HepG2 (cell line): ENCODE measurements at regions not wholly inside any gene's neighbourhood (a gene's known extent, or its start where the extent isn't known, plus 50 kb on each side); places are given as distances from the start of the nearest gene placed in this dataset.

Experiments
- ATAC-seq: fragments of 200-7000 bp; cut with Tn5 transposase; 3 replicates; pipeline ENCODE4 v1.9.1; 2020; ENCODE audit warnings: mild to moderate bottlenecking, moderate library complexity
- BruUV-seq: library from RNA; stranded (reverse); fragments of 400-500 nt; replicated peaks from 2 replicates; lab custom pipeline; 2021; lab: Mats Ljungman, UMichigan
- CTCF ChIA-PET: fragments of 300-600 bp; formaldehyde crosslinking; extraction: SDS; loops from one replicate; lab custom pipeline; 2021; ENCODE audit warnings: low total read pairs, inconsistent platforms, low intra/inter-chr PET ratio; lab: Yijun Ruan, JAX
- POLR2A ChIA-PET: fragments of 350-600 bp; sonication (Branson Sonifier 250); formaldehyde crosslinking; loops from one replicate; lab custom pipeline; 2020; ENCODE audit warnings: antibody characterized with exemption, inconsistent platforms; lab: Yijun Ruan, JAX
- DNase-seq: peaks from one replicate; pipeline ENCODE4 v3.0.0-alpha.2; 2015; ENCODE audit warnings: low spot score
- FAIRE-seq: peaks from 3 replicates; lab custom pipeline; 2011; peaks lifted over from hg19 to GRCh38; lab: Jason Lieb, UNC
- H2AFZ ChIP-seq: one replicate; pipeline ENCODE4 v1.6.1; 2011; ENCODE audit warnings: low read length, inconsistent platforms
- H3K27ac ChIP-seq: fragments of 300-600 bp; 3 replicates; pipeline ENCODE4 v1.8.0; 2011; ENCODE audit warnings: mixed run types, mild to moderate bottlenecking, mixed read lengths, low read length, inconsistent platforms; ENCODE audit not compliant: insufficient read depth; ENCODE audit errors: extremely low read length
- H3K27me3 ChIP-seq, 2 experiments: fragments of 200-600 bp in 1 of 2; 2 replicates in 1 of 2; 3 replicates in 1 of 2; pipeline versions ENCODE4 v1.6.0 to v1.8.0; 2011; ENCODE audit warnings: low read length in 2 of 2, mild to moderate bottlenecking in 2 of 2, moderate library complexity in 2 of 2, inconsistent platforms in 1 of 2; ENCODE audit not compliant: insufficient read depth in 2 of 2, control insufficient read depth in 1 of 2
- H3K36me3 ChIP-seq, 2 experiments: fragments of 200-600 bp in 1 of 2; replicated peaks in 1 of 2; 2 replicates in 1 of 2; 3 replicates in 1 of 2; pipeline versions ENCODE4 v1.5.1 to v1.8.0; 2011; ENCODE audit warnings: low read length in 2 of 2, inconsistent platforms in 1 of 2; ENCODE audit not compliant: insufficient read depth in 2 of 2, control insufficient read depth in 1 of 2
- H3K4me1 ChIP-seq: 2 replicates; pipeline ENCODE4 v1.5.1; 2012; ENCODE audit warnings: low read length, inconsistent platforms; ENCODE audit not compliant: insufficient read depth
- H3K4me2 ChIP-seq: 2 replicates; pipeline ENCODE4 v1.6.0; 2011; ENCODE audit warnings: low read depth, low read length, inconsistent platforms
- H3K4me3 ChIP-seq, 3 experiments: fragments of 200-600 bp in 1 of 3; sonication (generic), shearing (Covaris generic) in 1 of 3; replicated peaks in 1 of 3; 2 replicates each; pipeline ENCODE4 v1.5.1; 2011 to 2016; ENCODE audit warnings: low read length in 3 of 3, inconsistent platforms in 2 of 3, low read depth in 2 of 3, mild to moderate bottlenecking in 2 of 3, control low read depth in 1 of 3, mixed read lengths in 1 of 3; ENCODE audit not compliant: insufficient read depth in 1 of 3
- H3K79me2 ChIP-seq: one replicate; pipeline ENCODE4 v1.6.1; 2011; ENCODE audit warnings: low read length, inconsistent platforms; ENCODE audit not compliant: insufficient read depth
- H3K9ac ChIP-seq: 2 replicates; pipeline ENCODE4 v1.6.0; 2011; ENCODE audit warnings: mild to moderate bottlenecking, low read depth, low read length, inconsistent platforms; ENCODE audit not compliant: insufficient read depth
- H3K9me3 ChIP-seq: 2 replicates; pipeline ENCODE4 v1.5.1; 2012; ENCODE audit warnings: mild to moderate bottlenecking, low read length
- H4K20me1 ChIP-seq: 2 replicates; pipeline ENCODE4 v1.6.0; 2011; ENCODE audit warnings: inconsistent platforms, mild to moderate bottlenecking, low read length, moderate library complexity; ENCODE audit not compliant: insufficient read depth
- CENPX ChIP-seq: sonication (generic); formaldehyde crosslinking; IDR thresholded peaks from 2 replicates; pipeline ENCODE4 v1.9.0; 2021; ENCODE audit warnings: mild to moderate bottlenecking, missing genetic modification reagents, moderate library complexity
- ELF3 ChIP-seq: IDR thresholded peaks from 2 replicates; pipeline ENCODE4 v1.6.1; 2016; ENCODE audit warnings: missing genetic modification reagents, missing compliant biosample characterization
- NBN ChIP-seq: fragments of 450-650 bp; conservative IDR thresholded peaks from 2 replicates; pipeline ENCODE4 v1.6.1; 2017
- PAWR ChIP-seq: sonication (generic); formaldehyde crosslinking; IDR thresholded peaks from 2 replicates; pipeline ENCODE4 v1.4.0; 2020; ENCODE audit warnings: missing genetic modification reagents, mild to moderate bottlenecking, borderline replicate concordance
- PHB2 ChIP-seq: fragments of 450-650 bp; IDR thresholded peaks from 2 replicates; pipeline ENCODE4 v1.6.1; 2018; ENCODE audit not compliant: partially characterized antibody
- SATB2 ChIP-seq: sonication (generic); formaldehyde crosslinking; IDR thresholded peaks from 2 replicates; pipeline ENCODE4 v1.5.0; 2020; ENCODE audit warnings: missing genetic modification reagents
- ZNF362 ChIP-seq: sonication (generic); formaldehyde crosslinking; IDR thresholded peaks from 2 replicates; pipeline ENCODE4 v1.4.0; 2020; ENCODE audit warnings: missing genetic modification reagents, mild to moderate bottlenecking, borderline replicate concordance
- ZSCAN31 ChIP-seq: sonication (generic); formaldehyde crosslinking; IDR thresholded peaks from 2 replicates; pipeline ENCODE4 v1.5.0; 2020; ENCODE audit warnings: low read depth, mild to moderate bottlenecking, missing genetic modification reagents
- WGBS: methylation state at CpG from one replicate; pipeline ENCODE4 v1.1.6; 2017; ENCODE audit warnings: low lambda C conversion rate; 5-methylcytosine and 5-hydroxymethylcytosine counted together
- in situ Hi-C: cut with HindIII; loops from 2 replicates; pipeline ENCODE4 v1.10.0; 2017; ENCODE audit warnings: low pct_unique_long_range_greater_than_20kb; ENCODE audit not compliant: extremely low pct_ligation_motif_present
- intact Hi-C: fragments of 100-400 bp; cut with micrococcal nuclease; formaldehyde crosslinking; loops from one replicate; pipeline ENCODE4 v1.10.0; 2022; ENCODE audit not compliant: unreplicated experiment

- DNase-seq = no peak
- H3K4me3 ChIP-seq = no peak overlapping the region
- H3K9ac ChIP-seq = no peak overlapping the region
- H3K36me3 ChIP-seq = no peaks in the 10 kb centered on the region
- no peak overlapping the region for H2AFZ ChIP-seq
- no TSS peak for BruUV-seq
- intact Hi-C loops (no loop called here), in situ Hi-C loops (no loop called here)
- no peak overlapping the region for H3K27ac ChIP-seq
- no peaks in the 10 kb centered on the region for H3K9me3 ChIP-seq
- H4K20me1 ChIP-seq = no peaks in the 10 kb centered on the region
- 11% methylated on average over 3 of the region's 3 CpGs for WGBS
- no peaks in the 10 kb centered on the region for H3K4me1 ChIP-seq
- POLR2A ChIA-PET = no interaction called here
- CTCF ChIA-PET = no interaction called here
- FAIRE-seq = no peak
- no peak overlapping the region for H3K4me2 ChIP-seq
- H3K79me2 ChIP-seq = no peaks in the 10 kb centered on the region
- ATAC-seq = no peak
- TF ChIP-seq NBN (no peak), PAWR (CRISPR knock-in tag) (no peak), CENPX (CRISPR knock-in tag) (no peak), ZSCAN31 (CRISPR knock-in tag) (no peak), PHB2 (no peak)
- no peaks in the 10 kb centered on the region; a peak in 1 of 5 replicates for H3K27me3 ChIP-seq
Measured at GRCh38 chr2:180876506-180876905, 103.9 kb upstream of the UBE2E3 start.

GRCh38 chr2:180873219-180873618 is 107.2 kb upstream of the UBE2E3 start:
- FAIRE-seq (no peak), ATAC-seq (no peak), DNase-seq (no peak)
- in situ Hi-C loops (no loop called here), intact Hi-C loops (no loop called here)
- Histone ChIP-seq H3K9me3 (no peaks in the 10 kb centered on the region), H3K9ac (no peak overlapping the region), H4K20me1 (no peaks in the 10 kb centered on the region), H3K4me3 (no peak overlapping the region), H3K4me2 (no peak overlapping the region), H2AFZ (no peak overlapping the region), H3K4me1 (no peaks in the 10 kb centered on the region), H3K79me2 (no peaks in the 10 kb centered on the region), H3K36me3 (no peaks in the 10 kb centered on the region), H3K27me3 (no peaks in the 10 kb centered on the region), H3K27ac (no peak overlapping the region)
- ChIA-PET CTCF (no interaction called here), POLR2A (no interaction called here)
- TF ChIP-seq ZNF362 = no peak
- no peak for TF ChIP-seq SATB2 (CRISPR knock-in tag)
- TF ChIP-seq ELF3 = no peak
- 77% methylated on average over 26 of the region's 30 CpGs for WGBS
- BruUV-seq = no TSS peak
